Astrocyte of the cerebellum (primary cell): ENCODE measurements at regions not wholly inside any gene's neighbourhood (a gene's known extent, or its start where the extent isn't known, plus 50 kb on each side); places are given as distances from the start of the nearest gene placed in this dataset.

Experiments used
- DNase-seq: peaks from one replicate; pipeline ENCODE4 v3.0.0-alpha.2; 2011; ENCODE audit warnings: low read depth
- H3K4me3 ChIP-seq: 2 replicates; pipeline ENCODE4 v1.5.1; 2011; ENCODE audit warnings: mild to moderate bottlenecking, low read depth, low read length, moderate library complexity
- CTCF ChIP-seq: IDR thresholded peaks from 2 replicates; pipeline ENCODE4 v1.5.1; 2012; ENCODE audit warnings: low read length, low read depth, moderate library complexity, mild to moderate bottlenecking; ENCODE audit errors: missing control alignments
- in situ Hi-C: cut with HindIII; loops from 2 replicates; pipeline ENCODE4 v1.10.0; 2017; ENCODE audit warnings: low sequenced_read_pairs

GRCh38 chr2:84280873-84281272 is 178.2 kb downstream of the SUCLG1 start:
- no peak for DNase-seq
- no peak overlapping the region for H3K4me3 ChIP-seq
- in situ Hi-C loops, result no loop called here
- TF ChIP-seq CTCF, result no peak

GRCh38 chr2:84278386-84278785 is 180.7 kb downstream of the SUCLG1 start:
- in situ Hi-C loops, result no loop called here
- H3K4me3 ChIP-seq, result no peak overlapping the region
- DNase-seq, result no peak
- no peak for TF ChIP-seq CTCF

- in situ Hi-C loops, result no loop called here
- no peak for TF ChIP-seq CTCF
- no peak for DNase-seq
- no peak overlapping the region for H3K4me3 ChIP-seq
Measured at GRCh38 chr2:84276590-84277255, 182.4 kb downstream of the SUCLG1 start.

- no peak for TF ChIP-seq CTCF
- DNase-seq, result no peak
- H3K4me3 ChIP-seq, result no peak overlapping the region
- in situ Hi-C loops, result no loop called here
Measured at GRCh38 chr2:84273406-84273805, 185.7 kb downstream of the SUCLG1 start.

GRCh38 chr2:84271977-84272376 is 187.1 kb downstream of the SUCLG1 start:
- in situ Hi-C loops, result no loop called here
- no peak for TF ChIP-seq CTCF
- DNase-seq, result no peak
- H3K4me3 ChIP-seq, result no peak overlapping the region

GRCh38 chr2:84257831-84258230 is 201.2 kb downstream of the SUCLG1 start:
- peak; percentile 1 for DNase-seq
- H3K4me3 ChIP-seq, result no peak overlapping the region
- in situ Hi-C loops, result no loop called here
- TF ChIP-seq CTCF, result peak; percentile 20
